Hematopoietic multipotent progenitor cell treated with erythropoietin and hydrocortisone succinate and interleukin-3 and kit ligand, for 15 days (in vitro differentiated cells): ENCODE measurements at regions not wholly inside any gene's neighbourhood (a gene's known extent, or its start where the extent isn't known, plus 50 kb on each side); places are given as distances from the start of the nearest gene placed in this dataset.

Experiments used
- DNase-seq: peaks from one replicate; pipeline ENCODE4 v3.0.0-alpha.2; 2015; ENCODE audit warnings: low spot score

DNA sequence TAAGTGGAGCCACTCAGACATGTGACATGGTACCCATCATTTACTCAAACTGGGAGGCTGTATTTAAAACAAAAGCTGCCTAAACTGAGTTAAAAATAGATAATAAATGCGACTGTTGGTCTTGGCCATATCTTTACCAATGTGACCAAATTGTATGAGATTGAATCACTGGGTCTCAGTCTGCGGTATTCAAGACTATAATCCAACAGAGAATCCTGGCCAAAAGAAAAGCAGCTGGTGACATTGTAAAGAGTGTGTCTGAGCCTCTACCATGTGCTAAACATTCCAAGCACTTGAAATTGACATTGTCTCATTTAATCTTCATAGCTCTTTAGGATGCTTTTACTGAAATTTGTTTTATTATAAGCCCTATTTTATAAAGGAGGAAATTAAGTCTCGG, 282.6 kb downstream of the ZNF608 start:
- no peak for DNase-seq

DNA sequence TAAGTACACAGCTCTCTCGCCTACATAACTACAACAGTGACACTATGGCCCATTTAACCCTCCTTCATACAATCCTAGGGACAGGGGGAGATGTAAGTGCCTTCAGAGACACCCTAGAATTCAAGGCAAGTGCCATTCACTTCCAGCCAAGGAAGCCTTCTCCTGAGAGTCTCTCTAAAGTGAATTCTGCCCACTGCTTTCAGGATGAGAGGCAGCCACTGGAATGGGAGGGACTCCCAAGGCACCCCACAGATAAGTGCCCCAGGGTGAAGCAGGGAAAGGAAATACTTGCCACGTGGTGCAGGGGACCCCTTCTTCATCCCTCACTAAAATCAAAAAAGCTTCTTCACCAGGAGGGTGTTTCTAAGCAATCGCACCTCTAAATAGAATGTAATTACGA, 283.7 kb downstream of the ZNF608 start:
- no peak for DNase-seq

DNA sequence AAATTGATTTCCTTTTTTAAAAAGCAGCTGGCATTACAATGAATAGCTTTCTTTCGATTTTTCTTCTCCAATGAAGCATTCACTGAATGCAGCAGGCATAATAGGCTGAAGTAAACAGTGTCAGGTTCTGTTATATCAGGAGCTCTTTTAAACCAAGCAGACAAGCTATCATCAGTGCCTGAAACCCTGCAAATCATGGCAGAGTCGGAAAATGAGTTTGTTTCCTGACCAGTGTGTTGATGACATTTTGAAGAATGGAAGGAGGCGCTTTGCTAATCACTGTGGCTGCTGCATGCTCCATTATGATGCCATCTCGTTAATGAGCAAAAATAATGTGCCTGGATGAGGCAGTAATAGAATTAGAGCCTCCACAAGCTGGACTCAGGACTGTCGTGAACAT, 284.5 kb downstream of the ZNF608 start:
- DNase-seq, result no peak

DNA sequence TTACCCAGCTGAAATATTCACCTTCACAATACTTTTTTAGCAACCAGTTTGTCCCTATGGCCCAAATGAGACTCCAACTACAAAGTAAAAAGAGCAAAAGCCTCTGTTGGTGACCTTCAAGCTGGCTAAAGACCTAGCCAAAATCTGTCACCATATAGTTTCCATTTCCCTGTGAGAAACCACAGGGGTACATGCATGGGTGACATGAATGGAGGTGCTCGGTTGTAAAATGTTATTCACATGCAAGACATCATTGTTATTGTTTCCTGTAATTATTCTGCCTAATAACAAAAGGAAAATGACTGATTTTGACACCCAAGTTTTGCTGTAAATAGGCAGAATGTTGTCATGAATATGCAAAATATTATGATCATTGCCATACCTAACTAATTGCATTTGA, 285.3 kb downstream of the ZNF608 start:
- no peak for DNase-seq

DNA sequence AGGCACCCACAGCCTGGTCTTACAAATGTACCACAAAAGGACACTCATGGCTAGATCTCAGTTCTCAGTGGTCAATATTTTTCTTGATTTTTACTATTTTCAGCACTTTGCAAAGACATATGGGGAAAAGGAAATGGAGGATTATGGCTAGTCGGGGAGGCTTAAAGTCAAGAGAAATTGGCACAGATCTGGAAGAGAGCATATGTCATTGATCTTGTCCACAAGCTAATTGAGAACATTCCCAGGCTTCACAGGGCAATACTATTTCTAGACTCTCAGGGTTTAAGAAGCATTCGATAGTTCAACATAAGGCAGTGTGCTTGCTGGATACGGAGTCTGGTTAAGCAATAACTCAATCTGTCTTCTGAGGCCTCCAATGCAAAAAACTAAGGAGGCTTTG, 285.8 kb downstream of the ZNF608 start:
- DNase-seq, result no peak

DNA sequence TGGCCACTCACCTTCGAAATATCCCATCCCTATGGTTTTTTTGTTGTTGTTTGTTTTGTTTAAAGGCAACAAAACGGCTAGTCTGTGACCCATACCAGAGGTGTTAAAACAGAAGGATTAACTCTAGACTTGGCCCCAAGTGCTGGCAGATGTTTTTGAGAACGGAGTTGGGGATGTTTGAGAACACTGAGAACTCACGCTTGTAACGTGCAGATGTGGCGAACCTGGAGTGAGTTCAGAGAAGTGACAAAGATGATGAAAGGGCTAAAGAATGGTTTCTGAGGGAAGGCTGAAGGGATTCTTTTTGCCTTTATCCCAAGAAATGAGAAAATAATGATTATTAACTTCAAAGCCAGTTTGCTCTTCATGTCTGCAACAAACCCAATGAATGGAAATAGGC, 286.5 kb downstream of the ZNF608 start:
- no peak for DNase-seq

DNA sequence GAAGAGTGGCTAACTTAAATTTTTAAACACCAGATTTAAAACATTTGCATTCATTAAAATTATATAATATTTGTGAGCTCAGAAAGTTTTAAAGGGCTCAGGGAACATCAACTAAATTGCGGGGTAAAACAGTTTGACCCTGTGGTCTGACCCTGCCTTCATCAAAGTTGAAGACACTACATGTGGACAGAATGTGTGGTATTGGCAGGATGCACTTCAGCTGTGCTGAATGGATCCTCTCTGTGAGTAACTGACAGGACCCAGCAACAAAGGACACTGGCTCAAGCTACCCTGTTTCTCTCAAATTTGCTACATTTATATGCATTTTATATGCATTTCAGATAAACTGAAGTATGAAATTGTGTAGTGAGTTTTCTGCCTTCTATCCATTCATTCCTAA, 288.5 kb downstream of the ZNF608 start:
- no peak for DNase-seq

DNA sequence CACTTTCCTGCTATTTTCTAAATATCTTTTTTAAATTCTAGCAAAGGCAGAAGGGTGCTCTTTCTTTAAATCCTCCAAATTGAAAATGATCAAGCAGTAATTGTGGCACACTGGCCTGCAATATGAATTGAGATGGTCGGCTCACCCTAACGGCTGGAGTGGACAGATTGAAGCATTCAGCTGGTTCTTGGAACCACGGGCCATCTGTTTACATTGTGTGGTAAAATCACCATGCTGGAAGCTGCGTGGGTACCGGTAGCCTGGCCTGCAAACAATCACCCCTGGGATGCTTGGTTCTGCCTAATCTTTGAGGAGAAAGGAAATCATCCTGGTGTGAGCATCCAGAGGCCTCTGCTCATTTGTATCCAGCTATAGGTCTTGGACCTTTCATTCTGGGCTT, 289.3 kb downstream of the ZNF608 start:
- no peak for DNase-seq

DNA sequence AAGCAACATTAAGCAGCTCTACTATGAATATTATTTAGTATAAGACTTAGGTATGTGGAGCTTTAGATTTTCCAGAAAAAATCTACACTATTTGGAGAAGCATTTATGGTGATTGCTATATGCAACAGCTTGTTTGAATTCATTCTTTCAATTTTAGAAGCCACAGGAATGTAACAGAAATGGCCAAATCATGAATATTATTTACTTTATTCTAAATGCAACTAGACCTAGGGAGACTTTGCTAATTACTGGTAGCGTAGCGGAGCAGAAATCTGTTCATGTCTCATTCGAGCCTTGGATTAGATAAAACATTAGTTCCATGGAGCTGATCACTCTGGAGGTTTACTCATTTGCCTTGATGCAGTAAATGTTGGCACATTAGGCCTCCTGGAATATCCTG, 290.2 kb downstream of the ZNF608 start:
- DNase-seq, result no peak

DNA sequence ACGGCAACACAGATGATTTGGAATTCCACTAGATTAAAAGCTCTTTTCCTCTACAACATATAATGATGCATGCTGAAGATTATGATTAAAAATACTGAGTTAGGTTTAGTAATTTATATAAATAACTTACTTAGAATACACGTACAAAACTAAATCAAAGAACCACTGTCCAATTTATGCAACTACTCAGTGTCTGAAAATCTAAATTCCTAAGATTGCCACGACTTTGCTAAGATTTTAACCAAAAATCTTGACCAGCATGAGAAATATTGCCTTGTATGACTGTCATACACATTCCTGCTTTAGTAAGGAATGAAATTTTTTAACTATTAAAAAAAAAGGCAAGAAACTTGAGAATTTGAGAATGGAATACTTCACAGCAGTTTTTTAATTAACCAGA, 292.4 kb downstream of the ZNF608 start:
- no peak for DNase-seq

DNA sequence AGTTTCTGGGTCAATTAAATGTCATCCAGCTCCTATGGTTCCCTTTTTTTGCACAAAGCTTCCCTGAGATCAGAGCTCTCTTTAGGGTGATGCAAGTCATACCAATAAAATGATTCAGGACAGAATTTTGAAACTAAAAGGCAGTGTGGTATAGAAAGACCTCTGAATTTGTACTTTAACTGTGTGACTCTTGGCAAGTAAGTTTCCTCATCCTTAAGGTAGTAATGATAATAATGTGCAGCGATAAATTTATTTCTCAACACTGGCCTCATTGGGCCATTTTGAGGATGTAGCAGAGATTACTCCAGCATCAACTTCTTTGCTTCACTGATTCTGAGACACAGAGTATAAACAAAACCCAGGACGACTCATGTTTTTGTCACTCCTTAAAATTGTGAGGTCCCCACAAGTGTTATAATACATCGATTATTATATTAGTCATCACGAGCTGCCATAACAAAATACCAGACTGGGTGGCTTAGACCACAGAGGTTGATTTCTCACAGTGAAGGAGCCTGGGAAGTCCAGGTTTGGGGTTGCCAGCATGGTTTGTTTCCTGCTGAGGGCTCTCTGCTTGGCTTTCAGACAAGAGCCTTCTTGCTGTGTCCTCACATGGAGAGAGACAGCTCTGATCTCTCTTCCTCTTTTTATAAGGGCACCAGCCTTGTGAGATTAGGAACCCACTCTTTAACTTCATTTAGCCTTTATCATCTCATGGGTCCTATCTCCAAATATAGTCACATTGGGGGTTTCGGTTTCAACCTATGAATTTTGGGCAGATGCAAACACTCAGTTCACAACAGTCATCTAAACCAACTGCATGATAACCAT, 293.0 kb downstream of the ZNF608 start:
- DNase-seq, result no peak

DNA sequence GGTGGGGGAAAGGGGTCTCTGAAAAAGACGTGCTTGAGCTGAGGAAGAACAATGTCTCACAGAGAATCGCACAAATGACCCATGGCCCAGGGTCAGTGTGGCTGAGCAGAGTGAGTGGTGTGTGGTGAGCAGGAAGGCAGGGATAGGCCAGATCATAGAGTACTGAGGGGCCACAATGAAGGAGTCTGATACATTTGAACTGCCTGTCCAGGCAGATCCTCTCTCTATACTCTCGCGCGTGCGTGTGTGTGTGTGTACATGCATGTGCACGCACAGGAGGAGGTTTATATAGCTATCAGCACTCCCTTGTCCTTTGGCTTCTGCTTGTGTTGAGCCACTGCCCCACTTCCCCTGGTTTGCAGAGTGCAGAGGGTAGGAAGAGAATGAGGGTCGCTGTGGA, 294.0 kb downstream of the ZNF608 start:
- no peak for DNase-seq

DNA sequence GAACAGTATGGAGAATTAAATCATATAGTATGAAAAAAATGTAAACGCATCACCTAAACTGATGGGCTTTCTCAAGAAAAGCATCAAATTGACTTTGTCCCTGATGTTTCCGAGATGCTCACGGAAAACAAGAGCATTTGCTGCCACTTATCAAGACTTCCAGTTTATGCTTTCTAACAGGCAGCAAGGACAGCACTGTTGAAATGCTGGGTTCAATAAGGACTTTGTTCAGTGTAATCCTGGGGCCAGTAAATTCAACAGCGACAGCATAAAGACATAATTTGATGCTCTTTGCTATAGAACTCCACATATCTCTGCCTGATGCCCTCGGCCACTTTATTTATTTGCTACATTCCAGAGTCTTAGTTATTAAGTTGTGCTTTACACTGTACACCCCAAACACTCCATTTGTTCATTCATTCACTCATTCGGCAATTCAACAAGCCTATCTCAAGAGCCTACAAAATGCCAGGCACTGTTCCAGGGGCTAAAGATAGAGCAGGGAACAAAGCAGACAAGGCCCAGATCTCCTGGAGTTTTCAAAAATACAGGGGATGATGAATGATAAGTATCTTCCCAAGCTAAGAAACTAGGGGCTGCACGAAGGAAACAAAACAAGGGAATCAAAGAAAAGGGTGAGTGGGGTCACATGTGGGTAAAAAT, 294.6 kb downstream of the ZNF608 start:
- no peak for DNase-seq

DNA sequence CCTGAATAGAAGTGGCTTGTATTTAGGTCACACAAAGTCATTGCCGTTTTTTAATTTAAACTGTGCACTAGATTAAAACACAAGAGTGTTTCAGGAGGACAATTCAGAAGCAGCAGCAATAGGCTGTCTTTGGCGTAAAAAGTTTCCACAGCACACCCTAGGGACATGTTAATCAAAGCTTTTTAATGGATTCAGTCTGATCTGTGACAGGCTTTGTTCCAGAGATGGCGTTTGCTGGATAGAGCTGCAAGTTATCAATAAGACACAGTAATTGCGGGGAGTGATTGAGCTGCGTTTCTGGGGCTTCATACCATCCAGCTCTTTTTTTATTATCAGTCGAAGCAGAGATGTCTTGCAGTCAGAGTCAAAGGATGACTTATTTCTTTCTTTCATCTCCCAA, 300.3 kb downstream of the ZNF608 start:
- DNase-seq, result no peak

DNA sequence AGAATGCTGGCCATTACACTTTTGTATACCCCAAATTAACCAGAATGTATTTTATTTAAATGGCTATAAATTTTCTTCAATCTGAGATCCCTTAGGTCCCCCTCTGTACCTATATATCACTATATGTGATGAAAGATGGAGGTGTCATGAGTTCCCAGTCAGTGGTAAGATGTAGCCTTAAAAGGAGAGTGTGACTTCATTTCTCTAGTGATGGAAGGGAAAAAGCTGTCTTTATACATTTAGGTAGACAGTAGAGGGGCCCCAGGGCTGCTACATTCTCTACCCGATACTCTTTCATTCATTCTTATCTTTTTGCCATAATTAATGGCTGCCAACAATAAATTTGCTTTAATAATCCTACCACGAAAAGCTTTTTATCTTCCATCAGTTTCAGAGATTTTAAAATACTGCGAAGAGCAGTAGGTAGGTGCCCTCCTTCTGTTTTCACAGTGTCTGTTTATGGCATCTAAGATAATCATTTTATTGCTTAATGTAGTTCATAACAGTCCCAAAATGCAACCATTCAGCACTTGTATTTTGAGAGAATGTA, 301.3 kb downstream of the ZNF608 start:
- no peak for DNase-seq

DNA sequence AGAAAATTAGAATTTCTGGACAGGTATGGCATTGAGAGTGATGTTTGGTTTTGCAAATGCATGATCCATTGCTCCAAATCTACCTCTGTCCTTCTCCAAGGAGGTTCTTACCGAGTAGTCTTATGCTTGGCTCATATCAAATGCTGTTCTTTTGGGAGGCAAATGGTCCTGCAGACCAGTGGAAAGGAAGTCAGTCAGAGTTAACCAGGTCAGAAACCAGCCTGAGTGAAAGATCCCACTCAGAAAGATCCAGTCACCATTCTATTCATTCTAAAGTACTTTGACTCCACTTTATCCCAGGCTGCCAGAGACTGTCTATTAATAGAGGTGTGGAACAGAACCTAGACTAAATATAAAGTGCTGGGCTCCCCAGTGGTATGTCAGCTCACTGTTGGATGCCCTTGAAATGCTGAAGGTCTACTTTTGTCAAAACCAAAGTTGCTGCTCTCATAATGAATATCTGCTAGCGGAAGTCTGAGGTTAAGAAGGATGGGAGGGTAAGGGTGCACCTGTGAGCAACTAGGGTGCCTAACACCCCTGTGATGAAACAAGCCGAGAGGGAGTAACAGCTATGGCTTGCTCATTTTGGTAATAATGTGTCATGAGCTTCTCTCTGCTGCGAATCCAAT, 302.2 kb downstream of the ZNF608 start:
- DNase-seq, result no peak

DNA sequence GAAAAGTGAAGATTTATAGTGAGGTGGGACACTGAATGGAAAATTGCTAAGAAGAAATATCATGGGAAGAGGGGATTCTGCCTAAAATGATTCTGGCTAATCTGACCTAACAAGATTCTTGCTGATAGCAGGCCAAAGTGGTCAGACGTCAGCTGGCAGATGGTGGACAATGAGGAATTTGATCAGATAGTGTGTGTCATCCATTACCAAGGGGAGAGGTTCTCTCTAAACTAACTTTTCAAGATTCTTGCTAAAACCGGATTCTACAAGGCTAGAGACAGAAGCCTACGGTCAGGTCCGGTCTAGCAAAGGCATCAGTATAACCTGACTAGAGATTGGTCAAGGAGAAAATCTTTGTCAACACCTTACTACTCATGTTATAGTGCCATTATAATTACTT, 306.0 kb downstream of the ZNF608 start:
- DNase-seq, result no peak

DNA sequence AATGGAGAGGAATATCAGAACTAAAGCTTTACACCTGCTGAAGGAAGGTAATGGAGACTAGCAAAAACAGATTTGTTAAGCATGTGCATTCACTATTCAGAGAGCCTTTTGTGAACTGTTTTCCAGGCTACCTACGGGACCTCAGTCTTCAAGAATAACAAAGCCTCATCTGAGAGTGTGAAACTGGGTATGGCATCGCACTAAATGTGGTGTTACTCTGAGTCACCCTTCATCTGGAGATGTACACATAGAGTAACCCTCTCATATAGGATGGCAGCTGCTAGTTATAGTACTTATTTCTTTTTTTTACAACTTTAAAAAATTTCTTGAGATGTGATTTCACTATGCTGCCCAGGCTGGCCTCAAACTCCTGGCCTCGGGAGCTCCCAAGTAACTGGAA, 306.8 kb downstream of the ZNF608 start:
- no peak for DNase-seq

DNA sequence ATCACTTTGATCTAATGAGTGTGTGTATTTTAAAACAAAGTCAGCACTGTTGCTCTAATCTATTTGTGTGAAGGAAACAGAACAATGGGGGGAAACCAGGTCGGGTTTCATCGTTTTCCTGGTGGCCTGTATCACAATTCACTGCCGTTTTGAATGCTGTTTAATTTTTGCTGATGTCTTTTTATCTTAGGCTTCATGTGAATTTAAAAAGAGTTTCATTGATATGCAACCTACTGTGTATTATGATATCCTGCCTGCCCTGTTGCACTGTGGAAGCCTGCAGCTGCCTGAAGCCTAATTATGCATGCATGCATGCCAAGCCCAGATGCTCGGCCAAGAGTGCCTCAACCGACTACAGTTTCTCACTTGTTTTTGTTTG, 307.5 kb downstream of the ZNF608 start:
- DNase-seq, result no peak

DNA sequence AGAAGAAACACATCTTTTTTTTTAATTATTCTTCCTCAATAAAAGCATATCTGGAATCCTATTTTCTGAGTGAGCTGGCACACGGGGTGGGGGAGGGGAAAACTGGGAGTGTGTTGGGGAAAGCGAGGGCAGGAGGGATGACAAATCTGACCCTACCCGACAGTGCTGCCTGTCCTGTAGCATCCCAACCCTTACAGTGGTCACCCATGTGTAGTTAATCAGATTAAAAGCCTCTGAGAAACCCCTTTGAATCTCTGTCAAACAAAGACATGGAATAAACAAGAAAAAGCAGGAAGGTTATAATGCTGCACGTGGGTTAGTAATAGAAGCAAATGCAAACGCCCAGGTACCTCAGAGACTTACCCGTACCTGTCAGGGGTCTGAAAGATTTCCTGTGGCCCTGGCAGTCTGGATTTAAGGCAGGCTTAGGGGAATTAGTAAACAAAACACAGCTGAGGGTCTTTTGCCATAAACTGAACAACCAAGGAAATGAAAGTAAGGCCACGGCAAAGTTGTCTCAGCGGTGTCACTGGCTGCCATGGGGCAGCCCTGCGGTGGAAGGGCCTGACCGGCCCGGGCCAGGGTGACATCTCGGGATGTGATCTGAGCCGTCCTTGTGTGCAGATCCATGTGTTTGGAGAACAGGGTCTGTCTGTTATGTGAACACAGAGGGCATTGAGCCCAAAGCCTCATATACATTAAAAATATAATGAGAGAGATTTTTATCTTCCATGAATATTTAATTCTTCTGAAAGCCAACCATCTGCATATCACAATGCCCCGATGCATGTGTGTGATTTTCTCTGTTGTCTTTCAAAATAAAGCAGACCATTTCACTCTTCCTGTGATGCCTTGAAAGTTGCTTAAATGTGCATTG, 308.2 kb downstream of the ZNF608 start:
- DNase-seq, result no peak

DNA sequence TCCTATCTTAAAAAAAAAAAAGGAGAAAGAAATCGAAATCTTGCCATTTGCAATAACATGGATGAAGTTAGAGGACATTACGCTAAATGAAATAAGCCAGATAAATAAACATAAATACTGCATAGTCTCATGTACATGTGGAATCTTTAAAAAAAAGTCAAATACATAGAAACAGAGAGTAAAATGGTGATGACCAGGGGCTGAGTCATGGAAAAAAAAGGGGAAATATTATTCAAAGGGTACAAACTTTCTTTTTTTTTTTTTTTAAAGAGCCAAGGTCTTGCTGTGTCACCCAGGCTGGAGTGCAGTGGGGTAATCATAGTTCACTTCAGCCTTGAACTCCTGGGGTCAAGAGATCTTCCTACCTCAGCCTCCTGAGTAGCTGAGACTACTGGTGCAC, 310.1 kb downstream of the ZNF608 start:
- DNase-seq, result no peak

DNA sequence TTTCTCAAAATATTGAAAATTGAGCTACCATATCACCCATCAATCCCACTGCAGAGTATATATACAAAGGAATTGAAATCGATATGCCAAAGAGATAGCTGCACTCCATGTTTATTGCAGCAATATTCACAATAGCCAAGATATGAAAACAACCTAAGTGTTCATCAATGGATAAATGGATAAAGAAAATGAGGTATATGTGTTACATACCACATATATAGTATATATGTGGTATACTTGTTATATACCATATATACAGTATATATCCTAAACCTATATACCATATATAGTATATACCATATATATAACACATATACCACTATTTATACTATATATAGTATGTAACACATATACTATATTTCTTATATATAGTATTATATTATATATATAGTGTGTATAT, 313.3 kb downstream of the ZNF608 start:
- no peak for DNase-seq
